Psoas muscle (tissue), 7 donors: ENCODE measurements at regions not wholly inside any gene's neighbourhood (a gene's known extent, or its start where the extent isn't known, plus 50 kb on each side); places are given as distances from the start of the nearest gene placed in this dataset.

Source experiments
- ATAC-seq, 4 donors: fragments of 200-7000 bp; cut with Tn5 transposase; one replicate each; pipeline ENCODE4 v1.9.1; 2020; ENCODE audit warnings: moderate library complexity in 3 of 4, mild to moderate bottlenecking in 2 of 4
- DNase-seq, 2 donors: peaks; one replicate each; pipeline ENCODE4 v3.0.0-alpha.2; 2020
- H3K27ac ChIP-seq: fragments of 200-600 bp; one replicate; pipeline ENCODE4 v1.8.0; 2022
- H3K27me3 ChIP-seq, 3 donors: fragments of 200-600 bp in 1 of 3; one replicate each; pipeline versions ENCODE4 v1.6.1 to v1.8.0; 2013 to 2022; ENCODE audit warnings: low read length in 2 of 3, mild to moderate bottlenecking in 2 of 3, moderate library complexity in 1 of 3; ENCODE audit not compliant: insufficient read depth in 3 of 3
- H3K36me3 ChIP-seq, 2 donors: fragments of 200-600 bp in 1 of 2; one replicate each; pipeline versions ENCODE4 v1.6.1 to v1.8.0; 2013 to 2022; ENCODE audit warnings: low read depth in 1 of 2, mild to moderate bottlenecking in 1 of 2, moderate library complexity in 1 of 2; ENCODE audit not compliant: insufficient read depth in 1 of 2
- H3K4me1 ChIP-seq: fragments of 200-600 bp; one replicate; pipeline ENCODE4 v1.8.0; 2022
- H3K4me3 ChIP-seq: fragments of 200-600 bp; one replicate; pipeline ENCODE4 v1.8.0; 2022; ENCODE audit warnings: mild to moderate bottlenecking
- H3K9me3 ChIP-seq: fragments of 200-600 bp; one replicate; pipeline ENCODE4 v1.8.0; 2022
- CTCF ChIP-seq: fragments of 200-600 bp; IDR thresholded peaks from one replicate; pipeline ENCODE4 v1.8.0; 2022; ENCODE audit warnings: antibody characterized with exemption
- WGBS, 3 donors: extraction: QIAGEN DNeasy Blood & Tissue Kit; methylation state at CpG; one replicate each; pipeline versions ENCODE4 v1.1.6 to v1.1.7; 2013; 5-methylcytosine and 5-hydroxymethylcytosine counted together
- intact Hi-C, 2 donors: fragments of 100-400 bp; cut with DNase I; formaldehyde crosslinking; loops; one replicate each; pipeline versions ENCODE4 v1.11.0 to v1.14.2; 2022
- donor health status: healthy with polysubstance abuse.
- donor health status: DM: no; HTN: no; CAD: no; lungs with moderate emphysema.
- donor health status: Bipolar disorder and iron deficiency.
- donor health status: healthy.
- donor health status: DM: yes; HTN: yes; CAD: no.
- donor health status: DM: no; HTN: no; CAD: no.
- donor health status: DM: yes; HTN: yes; CAD: no.

GRCh38 chr15:61518191-61518950, 289.3 kb upstream of the RORA start:
- no peak for ATAC-seq
- 82 to 90% (median 86%) methylated on average over 7 of the region's 7 CpGs for WGBS, 3 donors
- intact Hi-C loops = no loop called here
- Histone ChIP-seq H3K4me3 (no peak overlapping the region), H3K27ac (no peak overlapping the region), H3K36me3 (no peaks in the 10 kb centered on the region), H3K9me3 (no peaks in the 10 kb centered on the region), H3K4me1 (no peaks in the 10 kb centered on the region), H3K27me3 (no peaks in the 10 kb centered on the region)
- no peak for DNase-seq
- no peak for TF ChIP-seq CTCF

- Histone ChIP-seq H3K9me3 (no peaks in the 10 kb centered on the region), H3K27me3 (no peaks in the 10 kb centered on the region), H3K27ac (no peak overlapping the region), H3K4me3 (no peak overlapping the region), H3K4me1 (no peaks in the 10 kb centered on the region), H3K36me3 (no peaks in the 10 kb centered on the region)
- intact Hi-C loops = no loop called here
- 90 to 98% (median 93%) methylated on average over 3 of the region's 3 CpGs for WGBS, 3 donors
- no peak for TF ChIP-seq CTCF
- no peak for ATAC-seq
- DNase-seq = no peak
These were observed 288.7 kb upstream of the RORA start for GRCh38 chr15:61517776-61518175.

GRCh38 chr15:61517335-61517734, 288.2 kb upstream of the RORA start:
- Histone ChIP-seq H3K9me3 (no peaks in the 10 kb centered on the region), H3K4me3 (no peak overlapping the region), H3K27me3 (no peaks in the 10 kb centered on the region), H3K4me1 (no peaks in the 10 kb centered on the region), H3K27ac (no peak overlapping the region), H3K36me3 (no peaks in the 10 kb centered on the region)
- no peak for TF ChIP-seq CTCF
- DNase-seq (no peak), ATAC-seq (no peak)
- intact Hi-C loops = no loop called here

- ATAC-seq (no peak), DNase-seq (no peak)
- Histone ChIP-seq H3K4me1 (no peaks in the 10 kb centered on the region), H3K9me3 (no peaks in the 10 kb centered on the region), H3K36me3 (no peaks in the 10 kb centered on the region), H3K27me3 (no peaks in the 10 kb centered on the region), H3K4me3 (no peak overlapping the region), H3K27ac (no peak overlapping the region)
- intact Hi-C loops = no loop called here
- no peak for TF ChIP-seq CTCF
- WGBS, 3 donors = 37 to 61% (median 56%) methylated on average over 1 of the region's 1 CpG
These were observed 282.7 kb upstream of the RORA start for GRCh38 chr15:61511756-61512155.

- no peaks in the 10 kb centered on the region for H3K27me3 ChIP-seq
- H3K36me3 ChIP-seq = no peaks in the 10 kb centered on the region
- intact Hi-C loops = no loop called here
- WGBS, 3 donors = 80 to 83% (median 81%) methylated on average over 3 of the region's 3 CpGs
- H3K27ac ChIP-seq = no peak overlapping the region
- no peaks in the 10 kb centered on the region for H3K4me1 ChIP-seq
- no peak for ATAC-seq
- H3K4me3 ChIP-seq = no peak overlapping the region
- no peak for DNase-seq
- no peak for TF ChIP-seq CTCF
- H3K9me3 ChIP-seq = no peaks in the 10 kb centered on the region
These were observed 282.0 kb upstream of the RORA start for GRCh38 chr15:61511089-61511488.
